GM12878 (cell line): ENCODE measurements at regions not wholly inside any gene's neighbourhood (a gene's known extent, or its start where the extent isn't known, plus 50 kb on each side); places are given as distances from the start of the nearest gene placed in this dataset.

Experiments
- ATAC-seq: fragments of 200-7000 bp; cut with Tn5 transposase; 3 replicates; pipeline ENCODE4 v1.9.1; 2020; ENCODE audit warnings: mild to moderate bottlenecking, moderate library complexity
- BruUV-seq: library from RNA; stranded (reverse); fragments of 400-500 nt; replicated peaks from 2 replicates; lab custom pipeline; 2021; lab: Mats Ljungman, UMichigan
- CTCF ChIA-PET: fragments of 300-600 bp; sonication (Branson Sonifier 250); formaldehyde crosslinking; extraction: SDS; loops from one replicate; lab custom pipeline; 2021; ENCODE audit warnings: inconsistent platforms; lab: Yijun Ruan, JAX
- POLR2A ChIA-PET: fragments of 350-600 bp; formaldehyde crosslinking; extraction: SDS; loops from one replicate; lab custom pipeline; 2021; ENCODE audit warnings: inconsistent platforms; lab: Charles Lee
- RAD21 ChIA-PET: fragments of 300-600 bp; sonication (Branson Sonifier 250); formaldehyde crosslinking; loops from one replicate; lab custom pipeline; 2023; ENCODE audit warnings: antibody characterized with exemption; ENCODE audit not compliant: unreplicated experiment; lab: Charles Lee
- SMC1A ChIA-PET: fragments of 300-600 bp; sonication (Branson Sonifier 250); formaldehyde crosslinking; loops from one replicate; lab custom pipeline; 2023; ENCODE audit not compliant: unreplicated experiment, uncharacterized antibody; lab: Charles Lee
- DNase-seq: peaks from one replicate; pipeline ENCODE4 v3.0.0-alpha.2; 2011; ENCODE audit warnings: low read depth, low spot score
- FAIRE-seq: peaks from 3 replicates; lab custom pipeline; 2011; peaks lifted over from hg19 to GRCh38; lab: Jason Lieb, UNC
- H2AFZ ChIP-seq: 2 replicates; pipeline ENCODE4 v1.6.0; 2011; ENCODE audit warnings: low read depth, low read length, control low read depth; ENCODE audit not compliant: control insufficient read depth
- H3K27ac ChIP-seq: 2 replicates; pipeline ENCODE4 v1.5.1; 2011; ENCODE audit warnings: control low read depth; ENCODE audit not compliant: control insufficient read depth, insufficient read depth
- H3K27me3 ChIP-seq, 2 experiments: replicated peaks in 1 of 2; 2 replicates each; pipeline versions ENCODE4 v1.6.0 to v1.6.1; 2011; ENCODE audit warnings: low read length in 1 of 2; ENCODE audit not compliant: control insufficient read depth in 2 of 2, insufficient read depth in 2 of 2
- H3K36me3 ChIP-seq, 2 experiments: 2 replicates each; pipeline ENCODE4 v1.5.1; 2011; ENCODE audit warnings: low read length in 1 of 2; ENCODE audit not compliant: control insufficient read depth in 2 of 2, insufficient read depth in 2 of 2
- H3K4me1 ChIP-seq: 2 replicates; pipeline ENCODE4 v1.6.1; 2011; ENCODE audit warnings: mild to moderate bottlenecking, low read length, moderate library complexity, mixed read lengths; ENCODE audit not compliant: control insufficient read depth, insufficient read depth
- H3K4me2 ChIP-seq: 2 replicates; pipeline ENCODE4 v1.6.0; 2011; ENCODE audit warnings: control low read depth; ENCODE audit not compliant: control insufficient read depth, insufficient read depth
- H3K4me3 ChIP-seq: fragments of 200-600 bp; sonication (generic); 2 replicates; pipeline ENCODE4 v1.5.1; 2016
- H3K79me2 ChIP-seq: 2 replicates; pipeline ENCODE4 v1.6.0; 2011; ENCODE audit warnings: low read length; ENCODE audit not compliant: control insufficient read depth, insufficient read depth
- H3K9ac ChIP-seq: 2 replicates; pipeline ENCODE4 v1.8.0; 2011; ENCODE audit warnings: low read length, control low read depth, mixed read lengths; ENCODE audit not compliant: control insufficient read depth, insufficient read depth
- H3K9me3 ChIP-seq: replicated peaks from 3 replicates; pipeline ENCODE4 v1.5.1; 2011; ENCODE audit warnings: mild to moderate bottlenecking, low read length; ENCODE audit not compliant: control insufficient read depth, insufficient read depth
- H4K20me1 ChIP-seq: 2 replicates; pipeline ENCODE4 v1.6.0; 2011; ENCODE audit not compliant: control insufficient read depth, insufficient read depth
- ASH2L ChIP-seq: fragments of 300-600, 200-600 bp; sonication (generic); IDR thresholded peaks from 2 replicates; pipeline ENCODE4 v1.6.1; 2017; ENCODE audit warnings: low read depth, mild to moderate bottlenecking, borderline replicate concordance
- BACH1 ChIP-seq: fragments of 450-650 bp; IDR thresholded peaks from 2 replicates; pipeline ENCODE4 v1.6.1; 2017; ENCODE audit warnings: mild to moderate bottlenecking, borderline replicate concordance
- BHLHE40 ChIP-seq, 2 experiments: fragments of 450-650 bp in 1 of 2; IDR thresholded peaks; 2 replicates each; pipeline ENCODE4 v1.6.1; 2011 to 2017; ENCODE audit warnings: low read depth in 2 of 2, borderline replicate concordance in 1 of 2, improper control_type of control experiment in 1 of 2, low read length in 1 of 2, mild to moderate bottlenecking in 1 of 2
- BMI1 ChIP-seq: fragments of 450-650 bp; IDR thresholded peaks from 2 replicates; pipeline ENCODE4 v1.6.1; 2016; ENCODE audit warnings: mild to moderate bottlenecking, moderate library complexity, borderline replicate concordance
- DPF2 ChIP-seq: fragments of 450-650 bp; IDR thresholded peaks from 2 replicates; pipeline ENCODE4 v1.6.1; 2017; ENCODE audit warnings: mild to moderate bottlenecking
- EED ChIP-seq: sonication (generic); IDR thresholded peaks from 2 replicates; pipeline ENCODE4 v1.6.1; 2016; ENCODE audit warnings: antibody characterized with exemption, low read depth
- KAT2A ChIP-seq: conservative IDR thresholded peaks from 2 replicates; pipeline ENCODE4 v1.6.1; 2011; ENCODE audit warnings: low read depth, low read length; ENCODE audit not compliant: control insufficient read depth
- KLF5 ChIP-seq: fragments of 450-650 bp; IDR thresholded peaks from 2 replicates; pipeline ENCODE4 v1.6.1; 2014; ENCODE audit warnings: mild to moderate bottlenecking; ENCODE audit not compliant: partially characterized antibody
- MYB ChIP-seq: fragments of 150-350 bp; IDR thresholded peaks from 2 replicates; pipeline ENCODE4 v1.6.1; 2014; ENCODE audit warnings: mild to moderate bottlenecking, low read depth, low read length, borderline replicate concordance
- NR2F1 ChIP-seq: fragments of 450-650 bp; conservative IDR thresholded peaks from 2 replicates; pipeline ENCODE4 v1.6.1; 2017; ENCODE audit warnings: mild to moderate bottlenecking
- POLR2AphosphoS2 ChIP-seq: IDR thresholded peaks from 2 replicates; pipeline ENCODE4 v1.6.1; 2011; ENCODE audit warnings: low read depth, mild to moderate bottlenecking, low read length, improper control_type of control experiment, moderate library complexity
- POLR2AphosphoS5 ChIP-seq: IDR thresholded peaks from 2 replicates; pipeline ENCODE4 v1.6.1; 2011; ENCODE audit warnings: mild to moderate bottlenecking, low read length, inconsistent platforms
- POU2F2 ChIP-seq: IDR thresholded peaks from 3 replicates; pipeline ENCODE4 v1.6.1; 2011; ENCODE audit warnings: low read depth, mild to moderate bottlenecking, low read length, borderline replicate concordance
- RBBP5 ChIP-seq: fragments of 200-600 bp; sonication (generic); conservative IDR thresholded peaks from 2 replicates; pipeline ENCODE4 v1.6.1; 2016
- RUNX3 ChIP-seq: IDR thresholded peaks from 2 replicates; pipeline ENCODE4 v1.6.1; 2012; ENCODE audit warnings: low read length, inconsistent platforms
- SMARCA5 ChIP-seq: fragments of 450-650 bp; IDR thresholded peaks from 2 replicates; pipeline ENCODE4 v1.6.1; 2017; ENCODE audit warnings: mild to moderate bottlenecking
- SPI1 ChIP-seq: IDR thresholded peaks from 2 replicates; pipeline ENCODE4 v1.6.1; 2011; ENCODE audit warnings: low read depth, mild to moderate bottlenecking, low read length, moderate library complexity, borderline replicate concordance; ENCODE audit not compliant: insufficient read depth
- ZBED1 ChIP-seq: IDR thresholded peaks from 2 replicates; pipeline ENCODE4 v1.6.1; 2016; ENCODE audit warnings: borderline replicate concordance
- ZZZ3 ChIP-seq: IDR thresholded peaks from 2 replicates; pipeline ENCODE4 v1.6.1; 2011; ENCODE audit warnings: low read depth; ENCODE audit not compliant: control insufficient read depth, insufficient read length
- WGBS: methylation state at CpG from one replicate; pipeline ENCODE4 v1.1.6; 2016; ENCODE audit warnings: low lambda C conversion rate; ENCODE audit not compliant: insufficient replicate concordance, insufficient coverage; ENCODE audit errors: missing lambda C conversion rate; 5-methylcytosine and 5-hydroxymethylcytosine counted together
- in situ Hi-C: fragments of 300-500 bp; cut with MboI; formaldehyde crosslinking; loops from 9 replicates; pipeline ENCODE4 v1.14.3; 2018; ENCODE audit warnings: mixed read lengths
- intact Hi-C: fragments of 100-400 bp; cut with micrococcal nuclease; formaldehyde crosslinking; loops from one replicate; pipeline ENCODE4 v1.14.2; 2022; ENCODE audit not compliant: unreplicated experiment
- TF ChIP-seq, protein P1 (sequence below): fragments of 450-650 bp; IDR thresholded peaks from 2 replicates; pipeline ENCODE4 v1.6.1; 2014; ENCODE audit warnings: mild to moderate bottlenecking
- TF ChIP-seq, protein P2 (sequence below): fragments of 450-650 bp; IDR thresholded peaks from 2 replicates; pipeline ENCODE4 v1.6.1; 2017; ENCODE audit warnings: mild to moderate bottlenecking, moderate library complexity

DNA sequence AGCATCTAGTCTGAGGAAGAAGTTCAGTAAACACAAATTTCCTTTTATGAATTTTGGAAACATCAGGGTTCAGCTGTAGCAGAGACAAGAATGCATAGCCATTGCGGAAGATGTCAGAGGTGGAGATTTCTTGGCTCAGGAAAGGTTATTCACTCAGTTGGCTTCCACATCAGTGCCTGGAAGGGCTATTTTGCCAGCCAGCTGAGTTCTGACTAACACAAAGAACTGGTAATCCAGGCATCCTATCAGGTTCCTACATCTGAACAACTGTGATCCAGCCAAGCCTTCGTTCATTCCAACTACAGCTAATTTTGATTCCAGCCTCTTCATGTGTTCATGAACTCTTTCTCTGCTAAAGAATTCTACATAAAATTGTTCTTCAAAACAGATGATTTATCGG, 965.6 kb downstream of the XPNPEP1 start (continued):
- TF ChIP-seq POLR2AphosphoS2 (no peak), KAT2A (no peak), DPF2 (no peak), NR2F1 (no peak)

DNA sequence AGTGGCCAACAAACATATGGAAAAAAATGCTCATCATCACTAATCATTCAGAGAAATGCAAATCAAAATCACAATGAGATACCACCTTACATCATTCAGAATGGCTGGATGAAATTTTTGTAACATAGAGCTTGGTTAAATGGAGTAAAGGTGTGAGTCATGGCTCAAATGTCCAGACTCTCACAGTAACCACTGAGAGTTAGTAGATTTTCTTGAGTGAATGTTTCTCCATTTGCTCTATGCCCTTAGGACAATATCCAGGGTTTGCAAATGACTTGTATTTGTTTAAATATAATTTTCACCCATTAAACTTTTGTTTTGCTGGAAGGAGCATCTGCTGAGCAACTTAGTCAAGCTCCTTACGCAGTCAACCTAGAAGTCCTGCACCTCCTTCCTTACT, 967.2 kb downstream of the XPNPEP1 start:
- ChIA-PET RAD21 (no interaction called here), POLR2A (no interaction called here), SMC1A (interaction anchor here (0.7 kb wide), 1 partner anchor 18 kb away, joined by 3 read pairs; no protein-coding TSS in a partner anchor), CTCF (no interaction called here)
- H3K4me3 ChIP-seq: no peak overlapping the region
- no peaks in the 10 kb centered on the region for H3K9me3 ChIP-seq
- ATAC-seq (no peak), FAIRE-seq (no peak), DNase-seq (no peak)
- no peaks in the 10 kb centered on the region for H3K36me3 ChIP-seq
- in situ Hi-C loops: no loop called here
- H3K27ac ChIP-seq: no peak overlapping the region
- no peak overlapping the region for H3K4me2 ChIP-seq
- intact Hi-C loops: no loop called here
- no peaks in the 10 kb centered on the region for H4K20me1 ChIP-seq
- H2AFZ ChIP-seq: no peak overlapping the region
- no TSS peak for BruUV-seq
- TF ChIP-seq BMI1: no peak
- TF ChIP-seq, protein P1, sequence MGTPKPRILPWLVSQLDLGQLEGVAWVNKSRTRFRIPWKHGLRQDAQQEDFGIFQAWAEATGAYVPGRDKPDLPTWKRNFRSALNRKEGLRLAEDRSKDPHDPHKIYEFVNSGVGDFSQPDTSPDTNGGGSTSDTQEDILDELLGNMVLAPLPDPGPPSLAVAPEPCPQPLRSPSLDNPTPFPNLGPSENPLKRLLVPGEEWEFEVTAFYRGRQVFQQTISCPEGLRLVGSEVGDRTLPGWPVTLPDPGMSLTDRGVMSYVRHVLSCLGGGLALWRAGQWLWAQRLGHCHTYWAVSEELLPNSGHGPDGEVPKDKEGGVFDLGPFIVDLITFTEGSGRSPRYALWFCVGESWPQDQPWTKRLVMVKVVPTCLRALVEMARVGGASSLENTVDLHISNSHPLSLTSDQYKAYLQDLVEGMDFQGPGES: no peak
- TF ChIP-seq SMARCA5: no peak
- no peak for TF ChIP-seq RUNX3
- no peak for TF ChIP-seq EED
- no peak for TF ChIP-seq BACH1
- TF ChIP-seq BHLHE40 (IDR thresholded peaks at IDR 0.05; ENCODE audit: borderline replicate concordance in 1 of 2, low read depth in 2 of 2, low read length in 1 of 2): no peak
- no peak for TF ChIP-seq KLF5
- no peak for TF ChIP-seq ASH2L
- no peak for TF ChIP-seq ZZZ3
- no peak for TF ChIP-seq MYB
- TF ChIP-seq RBBP5: no peak
- no peak for TF ChIP-seq POLR2AphosphoS5
- TF ChIP-seq POU2F2: no peak
- TF ChIP-seq ZBED1: no peak
- TF ChIP-seq SPI1: no peak
- TF ChIP-seq, protein P2, sequence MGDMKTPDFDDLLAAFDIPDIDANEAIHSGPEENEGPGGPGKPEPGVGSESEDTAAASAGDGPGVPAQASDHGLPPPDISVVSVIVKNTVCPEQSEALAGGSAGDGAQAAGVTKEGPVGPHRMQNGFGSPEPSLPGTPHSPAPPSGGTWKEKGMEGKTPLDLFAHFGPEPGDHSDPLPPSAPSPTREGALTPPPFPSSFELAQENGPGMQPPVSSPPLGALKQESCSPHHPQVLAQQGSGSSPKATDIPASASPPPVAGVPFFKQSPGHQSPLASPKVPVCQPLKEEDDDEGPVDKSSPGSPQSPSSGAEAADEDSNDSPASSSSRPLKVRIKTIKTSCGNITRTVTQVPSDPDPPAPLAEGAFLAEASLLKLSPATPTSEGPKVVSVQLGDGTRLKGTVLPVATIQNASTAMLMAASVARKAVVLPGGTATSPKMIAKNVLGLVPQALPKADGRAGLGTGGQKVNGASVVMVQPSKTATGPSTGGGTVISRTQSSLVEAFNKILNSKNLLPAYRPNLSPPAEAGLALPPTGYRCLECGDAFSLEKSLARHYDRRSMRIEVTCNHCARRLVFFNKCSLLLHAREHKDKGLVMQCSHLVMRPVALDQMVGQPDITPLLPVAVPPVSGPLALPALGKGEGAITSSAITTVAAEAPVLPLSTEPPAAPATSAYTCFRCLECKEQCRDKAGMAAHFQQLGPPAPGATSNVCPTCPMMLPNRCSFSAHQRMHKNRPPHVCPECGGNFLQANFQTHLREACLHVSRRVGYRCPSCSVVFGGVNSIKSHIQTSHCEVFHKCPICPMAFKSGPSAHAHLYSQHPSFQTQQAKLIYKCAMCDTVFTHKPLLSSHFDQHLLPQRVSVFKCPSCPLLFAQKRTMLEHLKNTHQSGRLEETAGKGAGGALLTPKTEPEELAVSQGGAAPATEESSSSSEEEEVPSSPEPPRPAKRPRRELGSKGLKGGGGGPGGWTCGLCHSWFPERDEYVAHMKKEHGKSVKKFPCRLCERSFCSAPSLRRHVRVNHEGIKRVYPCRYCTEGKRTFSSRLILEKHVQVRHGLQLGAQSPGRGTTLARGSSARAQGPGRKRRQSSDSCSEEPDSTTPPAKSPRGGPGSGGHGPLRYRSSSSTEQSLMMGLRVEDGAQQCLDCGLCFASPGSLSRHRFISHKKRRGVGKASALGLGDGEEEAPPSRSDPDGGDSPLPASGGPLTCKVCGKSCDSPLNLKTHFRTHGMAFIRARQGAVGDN: no peak
- no peaks in the 10 kb centered on the region for H3K4me1 ChIP-seq
- WGBS: 30% methylated on average over 1 of the region's 1 CpG
- H3K9ac ChIP-seq: no peak overlapping the region
- H3K27me3 ChIP-seq: no peaks in the 10 kb centered on the region
- no peaks in the 10 kb centered on the region for H3K79me2 ChIP-seq
